Endothelial cell of umbilical vein (primary cell): ENCODE measurements at regions not wholly inside any gene's neighbourhood (a gene's known extent, or its start where the extent isn't known, plus 50 kb on each side); places are given as distances from the start of the nearest gene placed in this dataset.

Experiments
- BruUV-seq: library from RNA; stranded (reverse); fragments of 400-500 nt; replicated peaks from 2 replicates; lab custom pipeline; 2021; lab: Mats Ljungman, UMichigan
- CTCF ChIA-PET: fragments of 300-600, 350-600 bp; sonication (Branson Sonifier 250); formaldehyde crosslinking; loops from one replicate; lab custom pipeline; 2021; ENCODE audit warnings: antibody characterized with exemption, inconsistent platforms; lab: Charles Lee
- POLR2A ChIA-PET: fragments of 300-600, 350-600 bp; sonication (Branson Sonifier 250); formaldehyde crosslinking; loops from one replicate; lab custom pipeline; 2021; ENCODE audit warnings: antibody characterized with exemption, inconsistent platforms; lab: Charles Lee
- DNase-seq: peaks from one replicate; pipeline ENCODE4 v3.0.0-alpha.2; 2011; ENCODE audit warnings: low read depth, low spot score
- FAIRE-seq: peaks from 2 replicates; lab custom pipeline; 2011; peaks lifted over from hg19 to GRCh38; lab: Jason Lieb, UNC
- H2AFZ ChIP-seq: 2 replicates; pipeline ENCODE4 v1.6.0; 2012; ENCODE audit warnings: low read depth, low read length, control low read depth, inconsistent platforms
- H3K27ac ChIP-seq: 2 replicates; pipeline ENCODE4 v1.5.1; 2011; ENCODE audit warnings: low read depth, mild to moderate bottlenecking, control low read depth, low read length, moderate library complexity; ENCODE audit not compliant: insufficient read depth
- H3K27me3 ChIP-seq, 2 experiments: 2 replicates each; pipeline versions ENCODE4 v1.6.0 to v1.6.1; 2011; ENCODE audit warnings: low read length in 2 of 2, mixed read lengths in 1 of 2; ENCODE audit not compliant: control insufficient read depth in 2 of 2, insufficient read depth in 2 of 2
- H3K36me3 ChIP-seq, 2 experiments: 2 replicates in 1 of 2; 3 replicates in 1 of 2; pipeline ENCODE4 v1.5.1; 2011; ENCODE audit warnings: low read length in 2 of 2, mild to moderate bottlenecking in 1 of 2, moderate library complexity in 1 of 2; ENCODE audit not compliant: control insufficient read depth in 2 of 2, insufficient read depth in 2 of 2; ENCODE audit errors: extremely low read depth in 1 of 2
- H3K4me1 ChIP-seq: 3 replicates; pipeline ENCODE4 v1.5.1; 2011; ENCODE audit warnings: mild to moderate bottlenecking, low read length; ENCODE audit not compliant: control insufficient read depth, insufficient read depth; ENCODE audit errors: extremely low read depth
- H3K4me2 ChIP-seq: 2 replicates; pipeline ENCODE4 v1.6.1; 2011; ENCODE audit warnings: low read length, control low read depth, mixed read lengths; ENCODE audit not compliant: insufficient read depth
- H3K4me3 ChIP-seq, 3 experiments: fragments of 200-600 bp in 1 of 3; sonication (generic), shearing (Covaris generic) in 1 of 3; replicated peaks in 1 of 3; 2 replicates each; pipeline ENCODE4 v1.5.1; 2011 to 2016; ENCODE audit warnings: control low read depth in 3 of 3, low read length in 3 of 3, mild to moderate bottlenecking in 2 of 3, inconsistent platforms in 1 of 3, low read depth in 1 of 3, moderate library complexity in 1 of 3; ENCODE audit not compliant: insufficient read depth in 1 of 3
- H3K79me2 ChIP-seq: 2 replicates; pipeline ENCODE4 v1.6.0; 2012; ENCODE audit warnings: low read length, inconsistent platforms; ENCODE audit not compliant: control insufficient read depth, insufficient read depth
- H3K9ac ChIP-seq: replicated peaks from 2 replicates; pipeline ENCODE3; 2011; ENCODE audit warnings: low read length, control low read depth; ENCODE audit not compliant: insufficient read depth; ENCODE audit errors: extremely low read depth
- H3K9me1 ChIP-seq: replicated peaks from 3 replicates; pipeline ENCODE4 v1.6.0; 2011; ENCODE audit warnings: mild to moderate bottlenecking, low read length; ENCODE audit not compliant: control insufficient read depth, insufficient read depth; ENCODE audit errors: extremely low read depth
- H3K9me3 ChIP-seq: replicated peaks from 2 replicates; pipeline ENCODE4 v1.5.1; 2012; ENCODE audit warnings: low read length, inconsistent platforms; ENCODE audit not compliant: control insufficient read depth, insufficient read depth
- H4K20me1 ChIP-seq: replicated peaks from 2 replicates; pipeline ENCODE3; 2011; ENCODE audit warnings: mild to moderate bottlenecking, low read length; ENCODE audit not compliant: control insufficient read depth, insufficient read depth; ENCODE audit errors: extremely low read depth
- CTCF ChIP-seq, 2 donors: IDR thresholded peaks; 1 replicate in 1 of 2; 2 replicates in 1 of 2; pipeline ENCODE4 v1.5.1; 2011; ENCODE audit warnings: low read length in 2 of 2, mild to moderate bottlenecking in 2 of 2, moderate library complexity in 2 of 2, control low read depth in 1 of 2, inconsistent platforms in 1 of 2, low read depth in 1 of 2; ENCODE audit not compliant: insufficient read depth in 1 of 2; ENCODE audit errors: extremely low read depth in 1 of 2
- EZH2 ChIP-seq: IDR thresholded peaks from 2 replicates; pipeline ENCODE4 v1.6.1; 2012; ENCODE audit warnings: borderline replicate concordance, low read depth, mild to moderate bottlenecking, moderate library complexity, low read length, inconsistent platforms; ENCODE audit not compliant: severe bottlenecking
- FOS ChIP-seq: IDR thresholded peaks from 2 replicates; pipeline ENCODE4 v1.6.1; 2011; ENCODE audit warnings: mild to moderate bottlenecking, low read length, moderate library complexity, borderline replicate concordance; ENCODE audit not compliant: insufficient read depth
- GATA2 ChIP-seq: IDR thresholded peaks from 2 replicates; pipeline ENCODE4 v1.7.0; 2011; ENCODE audit warnings: low read depth, mild to moderate bottlenecking, moderate library complexity, mixed read lengths, low read length; ENCODE audit not compliant: insufficient read length, insufficient read depth
- JUN ChIP-seq: IDR thresholded peaks from 2 replicates; pipeline ENCODE4 v1.6.1; 2011; ENCODE audit warnings: borderline replicate concordance, low read depth; ENCODE audit not compliant: insufficient read length, insufficient read depth
- MAX ChIP-seq: IDR thresholded peaks from 2 replicates; pipeline ENCODE4 v1.6.1; 2011; ENCODE audit not compliant: insufficient read depth, insufficient read length
- MYC ChIP-seq: IDR thresholded peaks from one replicate; pipeline ENCODE4 v1.6.1; 2011; ENCODE audit warnings: mild to moderate bottlenecking, low read depth, low read length
- POLR2A ChIP-seq: IDR thresholded peaks from 2 replicates; pipeline ENCODE4 v1.6.1; 2012; ENCODE audit warnings: low read depth, mild to moderate bottlenecking, control low read depth, low read length
- POLR2AphosphoS5 ChIP-seq: IDR thresholded peaks from 2 replicates; pipeline ENCODE4 v1.6.1; 2012; ENCODE audit warnings: low read depth, mild to moderate bottlenecking, control low read depth, low read length, moderate library complexity; ENCODE audit not compliant: insufficient read depth
- dilution Hi-C: fragments of 300-500 bp; cut with MboI; formaldehyde crosslinking; loops from one replicate; pipeline ENCODE4 v1.15.0; 2019; ENCODE audit warnings: low sequenced_read_pairs; ENCODE audit not compliant: extremely low pct_ligation_motif_present
- intact Hi-C: fragments of 100-400 bp; cut with micrococcal nuclease; formaldehyde crosslinking; loops from one replicate; pipeline ENCODE4 v1.10.0; 2022

DNA sequence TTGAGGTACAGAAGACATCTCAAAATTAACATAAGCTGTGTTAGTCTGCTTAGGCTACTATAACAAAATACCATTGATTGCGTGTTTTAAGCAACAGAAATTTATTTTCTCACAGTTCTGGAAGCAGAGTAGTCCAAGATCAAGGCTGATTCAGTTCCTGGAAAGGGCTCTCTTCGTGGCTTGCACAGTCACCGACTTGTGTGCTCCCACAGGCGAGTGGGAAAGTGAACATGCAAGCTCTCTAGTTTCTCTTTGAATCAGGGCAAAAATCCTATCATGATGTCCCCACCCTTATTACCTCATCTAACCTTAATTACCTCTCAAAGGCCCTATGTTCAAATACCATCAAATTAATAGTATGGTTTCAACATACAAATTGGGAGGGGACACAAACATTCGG lies 505.9 kb downstream of the ZIC1 start:
- FAIRE-seq = no peak
- CTCF ChIA-PET = interaction anchor here (1.3 to 1.6 kb wide), 2 partner anchors 10 to 163 kb away, joined by 4 read pairs; no protein-coding TSS in a partner anchor
- POLR2A ChIA-PET = no interaction called here
- no peak overlapping the region for H3K4me3 ChIP-seq
- H2AFZ ChIP-seq = no peak overlapping the region
- H3K79me2 ChIP-seq = no peaks in the 10 kb centered on the region
- no TSS peak for BruUV-seq
- dilution Hi-C loops = no loop called here
- intact Hi-C loops = no loop called here
- H3K9me3 ChIP-seq = no peaks in the 10 kb centered on the region
- H3K9ac ChIP-seq = no peak overlapping the region
- no peak overlapping the region for H3K27ac ChIP-seq
- H4K20me1 ChIP-seq = no peaks in the 10 kb centered on the region
- TF ChIP-seq GATA2 (no peak), POLR2A (no peak), JUN (no peak), FOS (no peak), CTCF (IDR thresholded peaks at IDR 0.05; ENCODE audit: extremely low read depth in 1 of 2, insufficient read depth in 1 of 2, low read depth in 1 of 2, low read length in 2 of 2) (no peak), EZH2 (no peak), MAX (no peak), POLR2AphosphoS5 (no peak), MYC (no peak)
- H3K27me3 ChIP-seq = no peaks in the 10 kb centered on the region
- H3K4me2 ChIP-seq = no peak overlapping the region
- H3K9me1 ChIP-seq = no peaks in the 10 kb centered on the region
- no peak for DNase-seq
- H3K4me1 ChIP-seq = no peaks in the 10 kb centered on the region
- H3K36me3 ChIP-seq = no peaks in the 10 kb centered on the region
